ENCODE measurements at regions not wholly inside any gene's neighbourhood (a gene's known extent, or its start where the extent isn't known, plus 50 kb on each side); places are given as distances from the start of the nearest gene placed in this dataset.
"Not testable (repeated sequence)": the region's sequence is repeated elsewhere in the genome, so short reads cannot be mapped to it uniquely, and the experiment has no call there.

GRCh38 chr6:134403312-134403711 is 85.4 kb upstream of the SGK1 start:
- TF ChIP-seq, protein P1, sequence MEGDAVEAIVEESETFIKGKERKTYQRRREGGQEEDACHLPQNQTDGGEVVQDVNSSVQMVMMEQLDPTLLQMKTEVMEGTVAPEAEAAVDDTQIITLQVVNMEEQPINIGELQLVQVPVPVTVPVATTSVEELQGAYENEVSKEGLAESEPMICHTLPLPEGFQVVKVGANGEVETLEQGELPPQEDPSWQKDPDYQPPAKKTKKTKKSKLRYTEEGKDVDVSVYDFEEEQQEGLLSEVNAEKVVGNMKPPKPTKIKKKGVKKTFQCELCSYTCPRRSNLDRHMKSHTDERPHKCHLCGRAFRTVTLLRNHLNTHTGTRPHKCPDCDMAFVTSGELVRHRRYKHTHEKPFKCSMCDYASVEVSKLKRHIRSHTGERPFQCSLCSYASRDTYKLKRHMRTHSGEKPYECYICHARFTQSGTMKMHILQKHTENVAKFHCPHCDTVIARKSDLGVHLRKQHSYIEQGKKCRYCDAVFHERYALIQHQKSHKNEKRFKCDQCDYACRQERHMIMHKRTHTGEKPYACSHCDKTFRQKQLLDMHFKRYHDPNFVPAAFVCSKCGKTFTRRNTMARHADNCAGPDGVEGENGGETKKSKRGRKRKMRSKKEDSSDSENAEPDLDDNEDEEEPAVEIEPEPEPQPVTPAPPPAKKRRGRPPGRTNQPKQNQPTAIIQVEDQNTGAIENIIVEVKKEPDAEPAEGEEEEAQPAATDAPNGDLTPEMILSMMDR (IDR thresholded peaks at IDR 0.05) = not testable (repeated sequence)
- TF ChIP-seq POLR2A (IDR thresholded peaks at IDR 0.05) = not testable (repeated sequence)
